Astrocyte (in vitro differentiated cells and primary cell): ENCODE measurements at regions not wholly inside any gene's neighbourhood (a gene's known extent, or its start where the extent isn't known, plus 50 kb on each side); places are given as distances from the start of the nearest gene placed in this dataset.

Experiments
- DNase-seq: peaks from one replicate; pipeline ENCODE4 v3.0.0-alpha.2; 2010; ENCODE audit warnings: low read depth
- FAIRE-seq: peaks from 2 replicates; lab custom pipeline; 2011; peaks lifted over from hg19 to GRCh38; lab: Jason Lieb, UNC
- H2AFZ ChIP-seq: 2 replicates; pipeline ENCODE4 v1.6.0; 2012; ENCODE audit warnings: low read depth, low read length, inconsistent platforms
- H3K27ac ChIP-seq: 2 replicates; pipeline ENCODE4 v1.5.1; 2011; ENCODE audit warnings: low read depth, low read length, inconsistent platforms
- H3K27me3 ChIP-seq: 2 replicates; pipeline ENCODE4 v1.6.0; 2011; ENCODE audit warnings: low read length, inconsistent platforms; ENCODE audit not compliant: insufficient read depth
- H3K36me3 ChIP-seq: 2 replicates; pipeline ENCODE4 v1.5.1; 2011; ENCODE audit warnings: low read length, inconsistent platforms; ENCODE audit not compliant: insufficient read depth
- H3K4me1 ChIP-seq: 2 replicates; pipeline ENCODE4 v1.5.1; 2011; ENCODE audit warnings: low read length, inconsistent platforms; ENCODE audit not compliant: insufficient read depth
- H3K4me2 ChIP-seq: 2 replicates; pipeline ENCODE4 v1.6.0; 2012; ENCODE audit warnings: low read length, inconsistent platforms
- H3K4me3 ChIP-seq: 2 replicates; pipeline ENCODE4 v1.5.1; 2011; ENCODE audit warnings: low read depth, mild to moderate bottlenecking, low read length, inconsistent platforms; ENCODE audit not compliant: insufficient read depth
- H3K79me2 ChIP-seq: 2 replicates; pipeline ENCODE4 v1.6.0; 2012; ENCODE audit warnings: mild to moderate bottlenecking, low read length, inconsistent platforms; ENCODE audit not compliant: insufficient read depth
- H3K9ac ChIP-seq: 2 replicates; pipeline ENCODE4 v1.6.0; 2012; ENCODE audit warnings: mild to moderate bottlenecking, low read length, inconsistent platforms
- H3K9me3 ChIP-seq: 2 replicates; pipeline ENCODE4 v1.5.1; 2012; ENCODE audit warnings: low read depth, mild to moderate bottlenecking, low read length, inconsistent platforms; ENCODE audit not compliant: insufficient read depth
- H4K20me1 ChIP-seq: 2 replicates; pipeline ENCODE4 v1.6.0; 2012; ENCODE audit warnings: low read length, inconsistent platforms; ENCODE audit not compliant: insufficient read depth
- H3K27ac Mint-ChIP-seq: one replicate; pipeline ENCODE4 v1.8.0; 2021; ENCODE audit warnings: mild to moderate bottlenecking, mixed read lengths; ENCODE audit not compliant: unreplicated experiment
- H3K27me3 Mint-ChIP-seq: one replicate; pipeline ENCODE4 v1.8.0; 2021; ENCODE audit warnings: low read depth, mixed read lengths; ENCODE audit not compliant: unreplicated experiment
- H3K36me3 Mint-ChIP-seq: one replicate; pipeline ENCODE4 v1.8.0; 2021; ENCODE audit warnings: low read depth, mixed read lengths; ENCODE audit not compliant: unreplicated experiment
- H3K4me1 Mint-ChIP-seq: one replicate; pipeline ENCODE4 v1.8.0; 2021; ENCODE audit warnings: low read depth, mixed read lengths; ENCODE audit not compliant: unreplicated experiment
- H3K4me3 Mint-ChIP-seq: one replicate; pipeline ENCODE4 v1.8.0; 2021; ENCODE audit warnings: mild to moderate bottlenecking, moderate library complexity, mixed read lengths; ENCODE audit not compliant: unreplicated experiment
- H3K9me3 Mint-ChIP-seq: one replicate; pipeline ENCODE4 v1.8.0; 2021; ENCODE audit warnings: mild to moderate bottlenecking, mixed read lengths; ENCODE audit not compliant: unreplicated experiment
- EZH2 ChIP-seq: IDR thresholded peaks from 2 replicates; pipeline ENCODE4 v1.6.1; 2012; ENCODE audit warnings: mild to moderate bottlenecking, low read length, inconsistent platforms; ENCODE audit not compliant: insufficient read depth
- TF ChIP-seq, protein P1 (sequence below): IDR thresholded peaks from 2 replicates; pipeline ENCODE4 v1.5.1; 2011; ENCODE audit warnings: low read depth, mild to moderate bottlenecking, inconsistent platforms, low read length, moderate library complexity; ENCODE audit not compliant: insufficient read depth

DNA sequence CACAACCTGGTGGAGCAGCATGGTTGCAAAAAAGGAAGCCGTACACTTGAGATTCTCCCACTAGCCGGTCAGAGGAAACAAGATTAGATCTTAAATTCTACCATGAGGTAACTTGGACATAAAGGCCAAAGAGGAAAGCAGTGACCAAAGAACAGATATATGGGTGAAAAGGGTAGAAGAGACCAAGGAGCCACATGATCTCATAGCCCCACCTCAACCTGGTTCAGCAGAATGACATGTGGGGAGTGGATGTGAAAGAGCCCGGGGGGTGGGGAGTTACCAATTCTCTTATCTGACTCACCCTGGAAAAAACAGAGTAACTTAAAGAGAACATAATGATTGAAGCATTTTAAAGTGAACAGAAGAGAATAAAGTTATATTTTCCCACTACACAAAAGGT lies 683.0 kb downstream of the DSC3 start:
- Mint-ChIP-seq H3K27ac (no peak overlapping the region), H3K9me3 (no peaks in the 10 kb centered on the region), H3K36me3 (no peaks in the 10 kb centered on the region), H3K27me3 (no peaks in the 10 kb centered on the region), H3K4me3 (no peak overlapping the region), H3K4me1 (peaks cover 15% of the 10 kb centered on the region)
- TF ChIP-seq, protein P1, sequence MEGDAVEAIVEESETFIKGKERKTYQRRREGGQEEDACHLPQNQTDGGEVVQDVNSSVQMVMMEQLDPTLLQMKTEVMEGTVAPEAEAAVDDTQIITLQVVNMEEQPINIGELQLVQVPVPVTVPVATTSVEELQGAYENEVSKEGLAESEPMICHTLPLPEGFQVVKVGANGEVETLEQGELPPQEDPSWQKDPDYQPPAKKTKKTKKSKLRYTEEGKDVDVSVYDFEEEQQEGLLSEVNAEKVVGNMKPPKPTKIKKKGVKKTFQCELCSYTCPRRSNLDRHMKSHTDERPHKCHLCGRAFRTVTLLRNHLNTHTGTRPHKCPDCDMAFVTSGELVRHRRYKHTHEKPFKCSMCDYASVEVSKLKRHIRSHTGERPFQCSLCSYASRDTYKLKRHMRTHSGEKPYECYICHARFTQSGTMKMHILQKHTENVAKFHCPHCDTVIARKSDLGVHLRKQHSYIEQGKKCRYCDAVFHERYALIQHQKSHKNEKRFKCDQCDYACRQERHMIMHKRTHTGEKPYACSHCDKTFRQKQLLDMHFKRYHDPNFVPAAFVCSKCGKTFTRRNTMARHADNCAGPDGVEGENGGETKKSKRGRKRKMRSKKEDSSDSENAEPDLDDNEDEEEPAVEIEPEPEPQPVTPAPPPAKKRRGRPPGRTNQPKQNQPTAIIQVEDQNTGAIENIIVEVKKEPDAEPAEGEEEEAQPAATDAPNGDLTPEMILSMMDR: no peak
- TF ChIP-seq EZH2: no peak
- H2AFZ ChIP-seq: no peak overlapping the region
- H3K4me2 ChIP-seq: no peak overlapping the region
- no peaks in the 10 kb centered on the region for H3K79me2 ChIP-seq
- no peaks in the 10 kb centered on the region for H3K36me3 ChIP-seq
- H3K27me3 ChIP-seq: no peaks in the 10 kb centered on the region
- no peaks in the 10 kb centered on the region for H3K4me1 ChIP-seq
- H3K9ac ChIP-seq: no peak overlapping the region
- DNase-seq (no peak), FAIRE-seq (no peak)
- no peak overlapping the region for H3K4me3 ChIP-seq
- H3K27ac ChIP-seq: no peak overlapping the region
- H4K20me1 ChIP-seq: no peaks in the 10 kb centered on the region
- H3K9me3 ChIP-seq: no peaks in the 10 kb centered on the region

DNA sequence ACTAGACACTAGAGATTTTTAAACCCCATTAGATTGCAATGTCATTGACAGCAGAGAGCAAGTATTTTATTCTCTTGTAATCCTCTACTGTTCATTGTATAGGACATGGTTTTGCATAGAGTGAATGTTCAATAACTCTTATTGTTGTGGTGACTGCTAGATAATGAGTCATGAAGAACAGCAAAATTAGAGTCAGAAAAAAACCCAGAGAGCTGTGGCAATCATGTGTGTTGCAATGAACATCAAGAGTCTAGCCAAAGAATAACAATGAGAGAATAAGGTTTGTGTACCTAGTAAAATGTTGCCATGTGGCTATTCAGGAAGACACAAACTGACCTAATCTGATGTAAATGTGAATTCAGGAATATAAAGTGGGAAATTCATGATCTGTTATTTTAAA lies 684.0 kb downstream of the DSC3 start:
- Histone ChIP-seq H4K20me1 (no peaks in the 10 kb centered on the region), H3K36me3 (no peaks in the 10 kb centered on the region), H3K4me1 (no peaks in the 10 kb centered on the region), H3K4me3 (no peak overlapping the region), H3K79me2 (no peaks in the 10 kb centered on the region), H3K4me2 (no peak overlapping the region), H3K9me3 (no peaks in the 10 kb centered on the region), H3K9ac (no peak overlapping the region), H3K27ac (no peak overlapping the region), H3K27me3 (no peaks in the 10 kb centered on the region), H2AFZ (no peak overlapping the region)
- Mint-ChIP-seq H3K36me3 (no peaks in the 10 kb centered on the region), H3K27me3 (no peaks in the 10 kb centered on the region), H3K4me1 (peaks cover 15% of the 10 kb centered on the region), H3K9me3 (no peaks in the 10 kb centered on the region), H3K4me3 (no peak overlapping the region), H3K27ac (no peak overlapping the region)
- TF ChIP-seq EZH2: no peak
- TF ChIP-seq, protein P1: no peak
- DNase-seq (peak; percentile 34), FAIRE-seq (no peak)

DNA sequence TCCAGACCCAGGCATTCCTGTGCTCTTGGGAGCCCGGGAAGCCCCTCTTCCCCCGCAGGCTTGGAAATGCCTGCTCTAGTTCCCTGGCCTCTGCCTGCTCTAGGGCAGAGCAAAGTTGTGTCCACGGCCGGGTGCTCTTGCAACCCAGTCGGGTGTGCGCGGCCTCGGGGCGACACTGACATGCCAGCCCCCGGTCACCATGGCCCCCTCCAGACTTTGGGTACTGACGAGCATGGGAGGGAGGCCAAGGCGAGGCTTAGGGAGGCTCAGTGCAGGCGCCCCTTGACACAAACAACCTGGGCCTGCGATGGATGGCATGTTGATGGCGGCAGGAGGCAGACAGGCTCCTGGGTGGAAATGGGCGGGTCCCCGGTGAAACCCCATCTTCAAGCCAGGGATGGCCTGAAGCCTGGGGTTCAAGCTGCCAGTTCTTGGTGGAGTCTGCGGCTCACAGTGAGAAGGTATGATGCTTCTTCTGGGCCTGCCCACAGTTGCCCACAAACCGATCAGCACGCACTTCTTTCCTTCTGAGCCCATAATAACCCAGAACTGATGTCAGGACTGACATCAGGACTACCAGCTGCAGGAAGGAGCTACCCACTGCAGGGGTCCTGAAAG lies 689.9 kb downstream of the DSC3 start:
- no peak for DNase-seq
- Histone ChIP-seq H3K36me3 (no peaks in the 10 kb centered on the region), H3K27me3 (no peaks in the 10 kb centered on the region), H2AFZ (no peak overlapping the region), H3K79me2 (no peaks in the 10 kb centered on the region), H3K9me3 (no peaks in the 10 kb centered on the region), H3K4me1 (no peaks in the 10 kb centered on the region), H4K20me1 (no peaks in the 10 kb centered on the region), H3K4me3 (no peak overlapping the region), H3K27ac (no peak overlapping the region), H3K4me2 (no peak overlapping the region), H3K9ac (no peak overlapping the region)
- H3K9me3 Mint-ChIP-seq: no peaks in the 10 kb centered on the region
- no peak overlapping the region for H3K27ac Mint-ChIP-seq
- H3K4me3 Mint-ChIP-seq: no peak overlapping the region
- H3K36me3 Mint-ChIP-seq: no peaks in the 10 kb centered on the region
- no peak for TF ChIP-seq EZH2
- TF ChIP-seq, protein P1: no peak
- H3K27me3 Mint-ChIP-seq: no peaks in the 10 kb centered on the region
- FAIRE-seq: no peak
- no peaks in the 10 kb centered on the region for H3K4me1 Mint-ChIP-seq
